ENCODE measurements at regions not wholly inside any gene's neighbourhood (a gene's known extent, or its start where the extent isn't known, plus 50 kb on each side); places are given as distances from the start of the nearest gene placed in this dataset.

DNA sequence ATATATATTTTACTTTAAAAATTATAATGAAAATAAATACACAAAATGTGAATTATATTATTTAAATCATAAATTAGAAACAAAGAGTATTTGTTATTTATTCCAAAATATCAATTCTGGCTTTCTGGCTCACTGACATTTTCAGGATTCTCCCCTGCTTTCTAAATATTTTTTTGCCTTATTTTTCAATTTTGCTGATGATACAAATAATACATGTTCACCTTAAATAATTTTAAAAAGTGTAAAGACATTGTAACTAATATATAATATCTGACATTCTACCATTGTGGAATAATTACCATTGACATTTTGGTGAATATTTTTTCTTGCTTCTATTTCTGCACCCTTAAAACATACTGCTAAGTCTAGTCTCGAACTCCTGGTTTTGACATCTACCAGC is 325.9 kb upstream of the CBLB start:
- TF ChIP-seq, protein P1, sequence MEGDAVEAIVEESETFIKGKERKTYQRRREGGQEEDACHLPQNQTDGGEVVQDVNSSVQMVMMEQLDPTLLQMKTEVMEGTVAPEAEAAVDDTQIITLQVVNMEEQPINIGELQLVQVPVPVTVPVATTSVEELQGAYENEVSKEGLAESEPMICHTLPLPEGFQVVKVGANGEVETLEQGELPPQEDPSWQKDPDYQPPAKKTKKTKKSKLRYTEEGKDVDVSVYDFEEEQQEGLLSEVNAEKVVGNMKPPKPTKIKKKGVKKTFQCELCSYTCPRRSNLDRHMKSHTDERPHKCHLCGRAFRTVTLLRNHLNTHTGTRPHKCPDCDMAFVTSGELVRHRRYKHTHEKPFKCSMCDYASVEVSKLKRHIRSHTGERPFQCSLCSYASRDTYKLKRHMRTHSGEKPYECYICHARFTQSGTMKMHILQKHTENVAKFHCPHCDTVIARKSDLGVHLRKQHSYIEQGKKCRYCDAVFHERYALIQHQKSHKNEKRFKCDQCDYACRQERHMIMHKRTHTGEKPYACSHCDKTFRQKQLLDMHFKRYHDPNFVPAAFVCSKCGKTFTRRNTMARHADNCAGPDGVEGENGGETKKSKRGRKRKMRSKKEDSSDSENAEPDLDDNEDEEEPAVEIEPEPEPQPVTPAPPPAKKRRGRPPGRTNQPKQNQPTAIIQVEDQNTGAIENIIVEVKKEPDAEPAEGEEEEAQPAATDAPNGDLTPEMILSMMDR (conservative IDR thresholded peaks at IDR 0.05; ENCODE audit: low read length), result no peak
- no peak for TF ChIP-seq EZH2phosphoT487 (IDR thresholded peaks at IDR 0.05; ENCODE audit: borderline replicate concordance)
